Pancreas (tissue), 10 donors: ENCODE measurements at regions not wholly inside any gene's neighbourhood (a gene's known extent, or its start where the extent isn't known, plus 50 kb on each side); places are given as distances from the start of the nearest gene placed in this dataset.

ENCODE experiments used
- ATAC-seq, 4 donors: fragments of 200-7000 bp; cut with Tn5 transposase; one replicate each; pipeline versions ENCODE4 v1.8.0 to v1.9.1; 2020; ENCODE audit warnings: mild to moderate bottlenecking in 4 of 4, moderate library complexity in 4 of 4
- DNase-seq, 6 donors: peaks; one replicate each; pipeline ENCODE4 v3.0.0-alpha.2; 2020
- FAIRE-seq: peaks from 2 replicates; lab custom pipeline; 2012; peaks lifted over from hg19 to GRCh38; lab: Jason Lieb, UNC
- H3K27ac ChIP-seq, 4 donors: fragments of 200-600 bp; sonication (generic); 1 replicate in 3 of 4; 2 replicates in 1 of 4; pipeline versions ENCODE4 v1.5.0 to v1.8.0; 2020
- H3K27me3 ChIP-seq, 4 donors: fragments of 200-600 bp; one replicate each; pipeline ENCODE4 v1.8.0; 2021
- H3K36me3 ChIP-seq, 3 donors: fragments of 200-600 bp; sonication (generic) in 1 of 3; one replicate each; pipeline versions ENCODE4 v1.5.0 to v1.8.0; 2020 to 2021
- H3K4me1 ChIP-seq, 3 donors: fragments of 200-600 bp; one replicate each; pipeline ENCODE4 v1.8.0; 2021
- H3K4me3 ChIP-seq, 4 donors: fragments of 200-600 bp; sonication (generic) in 2 of 4; one replicate each; pipeline versions ENCODE4 v1.5.0 to v1.8.0; 2020 to 2021
- H3K9me3 ChIP-seq, 4 donors: fragments of 200-600 bp; one replicate each; pipeline ENCODE4 v1.8.0; 2021
- CTCF ChIP-seq, 4 donors: fragments of 200-600 bp; sonication (generic) in 3 of 4; IDR thresholded peaks; one replicate each; pipeline versions ENCODE4 v1.5.0 to v1.8.0; 2021; ENCODE audit warnings: antibody characterized with exemption in 4 of 4
- WGBS, 2 donors: extraction: QIAGEN DNeasy Blood & Tissue Kit; methylation state at CpG; one replicate each; pipeline ENCODE4 v1.1.7; 2013; 5-methylcytosine and 5-hydroxymethylcytosine counted together
- intact Hi-C, 3 donors: fragments of 100-400 bp; cut with DNase I; formaldehyde crosslinking; loops; one replicate each; pipeline versions ENCODE4 v1.11.1 to v1.14.2; 2022
- donor health status: healthy with polysubstance abuse.
- donor health status: DM: no; HTN: no; CAD: no; lungs with moderate emphysema.
- donor health status: DM: no; HTN: no; CAD: no.
- donor health status: control.
- donor health status: control.
- donor health status: Bipolar disorder and iron deficiency.
- donor health status: DM: yes; HTN: yes; CAD: no.
- donor health status: DM: no; HTN: no; CAD: no.
- donor health status: DM: no; HTN: no; CAD: no.
- donor health status: DM: yes; HTN: yes; CAD: no.

GRCh38 chr1:242774256-242774655 lies 249.8 kb upstream of the PLD5 start:
- Histone ChIP-seq H3K4me1 (no peaks in the 10 kb centered on the region), H3K9me3 (no peaks in the 10 kb centered on the region), H3K27ac (no peak overlapping the region), H3K4me3 (no peak overlapping the region), H3K36me3 (no peaks in the 10 kb centered on the region), H3K27me3 (no peaks in the 10 kb centered on the region)
- no peak for TF ChIP-seq CTCF (IDR thresholded peaks at IDR 0.05)
- no peak for ATAC-seq
- FAIRE-seq: no peak
- DNase-seq: peak in 1 of 6 donors; percentile 72
- 85 to 88% methylated on average over 16 to 20 of the region's 20 CpGs for whole genome bisulfite sequencing, 2 donors
- intact Hi-C loops: no loop called here

GRCh38 chr1:242770366-242770765 lies 245.9 kb upstream of the PLD5 start:
- TF ChIP-seq CTCF (IDR thresholded peaks at IDR 0.05): no peak
- H3K36me3 ChIP-seq: no peaks in the 10 kb centered on the region
- intact Hi-C loops: no loop called here
- WGBS, 2 donors: 46 to 48% methylated on average over 1 of the region's 1 CpG
- no peak for FAIRE-seq
- ATAC-seq: no peak
- DNase-seq: no peak
- H3K27ac ChIP-seq: no peak overlapping the region
- H3K9me3 ChIP-seq: no peaks in the 10 kb centered on the region
- H3K4me3 ChIP-seq: no peak overlapping the region
- H3K27me3 ChIP-seq: no peaks in the 10 kb centered on the region
- H3K4me1 ChIP-seq: no peaks in the 10 kb centered on the region

- no peaks in the 10 kb centered on the region for H3K9me3 ChIP-seq
- TF ChIP-seq CTCF (IDR thresholded peaks at IDR 0.05): no peak
- no peaks in the 10 kb centered on the region for H3K36me3 ChIP-seq
- DNase-seq: no peak
- WGBS, 2 donors: 59 to 83% methylated on average over 1 of the region's 1 CpG
- H3K27ac ChIP-seq: no peak overlapping the region
- no peaks in the 10 kb centered on the region for H3K4me1 ChIP-seq
- H3K27me3 ChIP-seq: no peaks in the 10 kb centered on the region
- intact Hi-C loops: no loop called here
- FAIRE-seq: no peak
- no peak for ATAC-seq
- H3K4me3 ChIP-seq: no peak overlapping the region
Observed at GRCh38 chr1:242764161-242764560, 239.7 kb upstream of the PLD5 start.

- no peaks in the 10 kb centered on the region for H3K27me3 ChIP-seq
- H3K27ac ChIP-seq: no peak overlapping the region
- no peaks in the 10 kb centered on the region for H3K9me3 ChIP-seq
- H3K36me3 ChIP-seq: no peaks in the 10 kb centered on the region
- 50 to 58% methylated on average over 3 of the region's 3 CpGs for WGBS, 2 donors
- DNase-seq (no peak), FAIRE-seq (no peak), ATAC-seq (no peak)
- H3K4me1 ChIP-seq: no peaks in the 10 kb centered on the region
- H3K4me3 ChIP-seq: no peak overlapping the region
- intact Hi-C loops: no loop called here
- no peak for TF ChIP-seq CTCF (IDR thresholded peaks at IDR 0.05)
Observed at GRCh38 chr1:242761556-242761955, 237.1 kb upstream of the PLD5 start.

- H3K36me3 ChIP-seq: no peaks in the 10 kb centered on the region
- no peak for FAIRE-seq
- no peaks in the 10 kb centered on the region for H3K27me3 ChIP-seq
- DNase-seq: no peak
- no peaks in the 10 kb centered on the region for H3K9me3 ChIP-seq
- 44 to 57% methylated on average over 5 of the region's 5 CpGs for WGBS, 2 donors
- no peak for ATAC-seq
- H3K4me1 ChIP-seq: no peaks in the 10 kb centered on the region
- intact Hi-C loops: no loop called here
- no peak overlapping the region for H3K27ac ChIP-seq
- no peak overlapping the region for H3K4me3 ChIP-seq
- TF ChIP-seq CTCF (IDR thresholded peaks at IDR 0.05): no peak
Observed at GRCh38 chr1:242754926-242755325, 230.4 kb upstream of the PLD5 start.
